Superior temporal gyrus (tissue), 1 donor: ENCODE measurements at regions not wholly inside any gene's neighbourhood (a gene's known extent, or its start where the extent isn't known, plus 50 kb on each side); places are given as distances from the start of the nearest gene placed in this dataset.

Experiments used
- DNase-seq: peaks from one replicate; pipeline ENCODE4 v3.0.0-alpha.2; 2016; ENCODE audit errors: extremely low spot score

GRCh38 chr2:14408695-14409094, 223.8 kb upstream of the LRATD1 start:
- DNase-seq: no peak

- no peak for DNase-seq
These were observed 215.0 kb upstream of the LRATD1 start for GRCh38 chr2:14417551-14417950.

DNA sequence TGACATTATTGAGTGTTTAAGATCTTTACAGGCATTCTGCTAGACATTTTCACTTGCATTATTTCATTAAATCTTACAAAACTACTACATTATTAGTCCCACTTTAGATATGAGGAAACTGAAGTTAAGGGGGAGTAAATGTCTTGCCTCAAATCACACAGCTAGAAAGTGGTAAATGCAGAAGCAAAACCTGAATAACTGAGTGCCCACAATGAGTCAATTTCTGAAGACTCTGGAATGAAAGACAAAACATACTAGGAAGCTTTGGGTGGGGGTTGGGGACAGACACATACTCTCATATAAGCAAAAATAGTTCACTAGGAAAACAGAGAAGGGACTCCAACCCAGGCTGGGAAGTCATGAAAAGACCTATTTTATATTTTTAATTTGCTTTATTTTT, 214.4 kb upstream of the LRATD1 start:
- DNase-seq: no peak

DNA sequence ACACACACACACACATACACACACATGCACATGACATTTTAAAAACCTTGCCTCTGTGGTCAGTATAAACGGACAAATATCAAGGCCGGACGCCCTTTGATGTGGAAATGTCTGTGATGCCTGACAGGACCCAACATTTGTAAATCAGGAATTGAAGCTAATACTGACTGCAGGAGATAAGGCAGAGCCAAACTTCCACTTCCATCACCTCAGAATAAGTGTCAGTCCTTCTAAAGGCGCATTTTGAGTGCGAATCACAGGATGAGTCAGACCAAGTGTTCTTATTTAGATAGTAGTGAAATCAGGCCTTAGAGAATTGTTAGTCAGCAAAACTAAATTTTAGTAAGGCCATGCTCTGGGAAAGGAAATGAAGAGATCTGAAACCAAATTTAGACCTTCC, 211.7 kb upstream of the LRATD1 start:
- peak; percentile 37 for DNase-seq

DNA sequence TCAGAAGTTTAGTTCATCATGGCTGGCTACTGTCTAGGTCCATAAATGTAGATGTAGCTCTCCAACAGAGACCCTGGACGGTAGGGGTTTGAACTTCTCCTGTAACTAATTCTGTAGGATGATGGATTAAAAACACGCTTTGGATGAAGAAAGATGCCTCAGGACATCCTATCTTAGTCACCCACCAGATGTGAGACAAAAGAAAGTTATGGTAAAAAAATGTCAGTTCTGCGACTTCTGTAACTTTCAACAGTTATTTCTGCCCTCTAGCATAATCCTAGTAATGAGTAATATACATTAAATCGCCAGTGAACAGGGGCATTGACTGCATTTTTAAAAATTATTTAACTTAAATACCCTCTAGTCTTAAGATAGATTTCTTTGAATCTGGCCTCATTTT, 210.1 kb upstream of the LRATD1 start:
- no peak for DNase-seq

DNA sequence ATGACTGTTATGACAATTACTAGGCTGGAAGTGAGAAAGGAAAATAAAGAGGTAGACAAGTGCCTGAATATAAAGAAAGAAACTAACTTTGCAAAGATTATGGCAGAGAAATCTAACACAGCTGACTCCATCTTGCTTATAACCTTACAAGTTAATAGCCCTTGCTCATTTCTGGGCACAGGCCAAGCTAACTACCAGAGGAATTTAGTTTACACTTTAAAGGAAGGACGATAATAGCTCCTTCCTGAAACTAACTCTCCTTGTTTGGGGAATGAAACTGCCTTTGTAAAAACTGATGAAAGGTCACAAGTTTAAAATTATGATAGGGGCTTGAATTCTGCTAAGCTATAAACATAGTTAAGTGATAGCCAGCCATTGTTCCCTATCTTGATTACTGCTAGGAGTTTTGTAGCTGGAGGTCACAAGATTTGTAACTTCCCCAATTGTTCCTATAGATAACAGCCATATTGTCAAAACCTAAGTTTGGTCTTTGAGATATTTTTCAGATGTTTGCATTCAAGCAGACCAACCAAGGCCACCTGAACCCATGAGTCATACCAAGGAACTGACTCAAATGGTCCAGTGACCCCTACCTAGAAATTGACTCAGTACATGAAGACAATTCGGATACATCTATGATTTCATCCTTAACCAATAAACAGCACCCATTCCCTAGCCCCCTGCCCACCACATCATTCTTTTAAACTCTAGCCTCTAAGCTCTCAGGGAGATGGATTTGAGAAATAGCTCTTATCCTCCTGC, 209.2 kb upstream of the LRATD1 start:
- DNase-seq: no peak

DNA sequence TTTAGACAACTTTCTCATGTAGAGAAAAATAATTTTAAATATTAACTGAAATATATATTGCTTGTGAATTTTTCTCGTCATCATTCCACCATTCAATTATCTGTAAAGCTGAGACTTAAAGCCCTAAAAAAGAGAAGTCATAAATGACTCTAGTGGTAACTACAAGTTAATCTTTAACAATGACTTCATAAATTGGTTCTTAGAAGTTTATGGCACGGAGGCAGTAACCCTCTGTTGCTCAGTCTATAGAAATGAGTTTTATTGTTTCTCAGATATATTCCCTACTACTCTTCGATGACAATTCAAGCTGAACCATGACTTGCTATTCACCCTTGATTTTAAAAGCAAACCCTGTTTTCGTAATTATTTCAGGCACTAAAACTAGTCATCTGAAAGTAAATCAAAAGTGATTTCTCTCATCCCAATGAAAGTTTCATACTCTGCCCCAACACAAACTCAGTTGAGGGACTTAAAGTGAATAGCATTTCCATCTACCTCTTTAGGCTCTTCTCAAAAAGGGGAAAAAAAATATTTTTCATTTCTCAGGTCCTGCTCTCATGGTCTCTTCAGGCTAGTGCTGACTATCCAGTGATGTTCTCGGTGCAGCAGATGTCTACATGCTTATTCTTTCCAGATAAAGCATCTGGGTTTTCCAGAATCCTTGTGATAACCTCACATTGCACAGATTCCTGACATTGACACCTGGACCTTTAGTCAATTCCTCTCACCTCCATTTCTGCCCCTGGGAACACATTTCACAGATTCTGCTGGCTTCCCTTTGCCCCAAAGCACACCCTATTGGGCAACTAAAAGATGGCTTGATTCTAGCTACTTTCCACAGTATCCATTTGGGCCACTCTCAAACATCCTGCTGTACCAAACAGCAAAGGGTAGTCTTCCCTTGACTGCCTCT, 207.8 kb upstream of the LRATD1 start:
- DNase-seq: no peak

GRCh38 chr2:14425869-14426268, 206.6 kb upstream of the LRATD1 start:
- DNase-seq: no peak

DNA sequence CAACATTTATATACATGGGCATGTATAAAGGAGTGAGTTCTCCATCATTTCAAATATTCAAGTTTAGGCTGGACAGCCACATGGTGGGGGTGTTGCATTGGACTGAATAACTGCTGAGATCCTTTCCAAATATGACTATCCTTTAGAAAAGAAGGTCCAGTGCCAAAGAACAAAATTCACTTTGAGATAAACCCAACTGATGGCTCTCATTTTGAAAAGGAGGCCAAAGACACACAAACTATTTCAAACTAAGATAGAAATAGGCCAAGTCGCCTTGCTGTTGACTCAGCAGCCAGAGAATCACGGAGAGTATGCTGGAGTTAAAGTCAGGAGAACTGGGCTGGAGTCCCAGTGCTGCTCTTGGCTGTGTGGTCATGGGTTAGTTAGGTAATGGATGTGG, 204.5 kb upstream of the LRATD1 start:
- DNase-seq: peak; percentile 39

DNA sequence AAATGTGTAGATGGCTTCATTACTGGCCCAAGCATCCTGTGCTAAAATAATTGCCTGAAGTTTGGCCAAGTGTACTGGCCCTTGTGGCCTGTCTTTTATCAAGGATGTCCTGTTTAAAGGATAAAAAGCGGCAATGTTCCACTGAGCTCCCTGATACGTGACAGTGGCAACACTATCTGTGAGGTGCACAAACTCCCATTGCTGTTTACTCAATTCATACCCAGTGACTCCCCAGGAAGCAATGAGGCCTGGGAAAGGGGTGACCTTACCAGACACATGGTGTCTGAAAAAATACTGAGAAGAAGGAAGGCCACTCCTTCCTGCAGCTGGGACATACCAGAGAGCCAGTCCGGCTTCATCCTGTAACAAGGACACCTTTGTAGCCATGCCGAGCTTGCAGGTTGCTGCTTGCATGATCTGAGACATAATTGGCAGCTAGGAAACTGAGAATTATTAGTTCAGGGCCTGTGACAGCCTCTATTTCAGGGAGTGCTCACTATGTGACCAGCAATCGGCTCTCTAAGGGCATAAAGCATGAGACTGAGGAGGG, 198.5 kb upstream of the LRATD1 start:
- no peak for DNase-seq

DNA sequence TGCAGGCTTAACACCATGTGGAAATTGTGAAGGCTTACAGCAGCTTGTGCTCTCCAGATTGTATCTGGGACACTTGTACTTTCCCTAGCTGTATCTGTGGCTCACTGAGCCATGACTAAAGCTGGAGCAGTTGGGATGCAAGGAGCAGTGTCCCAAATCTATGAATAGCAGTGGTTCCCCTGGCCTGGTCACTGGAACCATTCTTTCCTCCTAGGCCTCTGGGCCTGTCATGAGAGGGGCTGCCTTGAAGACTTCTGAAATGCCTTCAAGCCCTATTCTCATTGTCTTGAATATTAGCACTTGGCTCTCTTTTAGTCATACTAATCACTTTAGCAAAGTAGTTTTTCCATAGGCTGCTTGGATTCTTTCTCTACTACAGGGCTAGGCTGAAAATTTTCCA, 186.8 kb upstream of the LRATD1 start:
- DNase-seq: no peak

DNA sequence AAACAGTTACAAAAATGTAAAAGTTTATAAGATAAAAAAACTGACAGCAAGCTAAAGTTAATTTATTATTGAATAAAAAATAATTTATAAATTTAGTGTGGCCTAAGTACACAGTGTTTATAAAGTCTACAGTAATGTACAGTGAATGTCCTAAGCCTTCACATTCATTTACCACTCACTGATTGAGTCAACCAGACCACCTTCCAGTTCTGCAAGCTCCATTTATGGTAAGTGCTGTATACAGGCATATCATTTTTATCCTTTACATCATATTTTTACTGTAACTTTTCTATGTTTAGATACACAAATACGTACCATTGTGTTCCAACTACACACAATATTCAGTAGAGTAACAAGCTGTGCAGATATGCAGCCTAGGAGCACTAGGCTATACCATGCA, 184.2 kb upstream of the LRATD1 start:
- DNase-seq: no peak

- no peak for DNase-seq
These were observed 181.2 kb upstream of the LRATD1 start for GRCh38 chr2:14451312-14451711.

GRCh38 chr2:14454202-14454601, 178.3 kb upstream of the LRATD1 start:
- DNase-seq: no peak

GRCh38 chr2:14459786-14460325, 172.7 kb upstream of the LRATD1 start:
- DNase-seq: no peak

DNA sequence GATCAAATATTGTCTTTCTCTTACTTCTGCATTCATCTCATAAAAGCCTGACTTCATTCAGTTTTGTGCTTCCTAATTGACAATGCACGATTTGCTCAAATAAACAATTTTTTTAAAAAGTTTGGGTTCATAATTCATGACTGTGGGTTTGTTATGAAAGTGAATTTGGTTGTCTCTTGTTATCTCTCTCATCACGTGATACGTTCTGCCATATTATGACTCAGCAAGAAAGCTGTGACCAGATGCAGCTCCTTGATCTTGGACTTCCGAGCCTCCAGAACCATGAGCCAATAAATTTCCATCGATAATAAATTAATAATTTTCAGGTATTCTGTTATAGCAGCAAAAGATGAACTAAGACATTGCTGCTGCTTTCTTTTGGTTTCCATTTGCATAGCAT, 156.5 kb upstream of the LRATD1 start:
- DNase-seq: no peak

DNA sequence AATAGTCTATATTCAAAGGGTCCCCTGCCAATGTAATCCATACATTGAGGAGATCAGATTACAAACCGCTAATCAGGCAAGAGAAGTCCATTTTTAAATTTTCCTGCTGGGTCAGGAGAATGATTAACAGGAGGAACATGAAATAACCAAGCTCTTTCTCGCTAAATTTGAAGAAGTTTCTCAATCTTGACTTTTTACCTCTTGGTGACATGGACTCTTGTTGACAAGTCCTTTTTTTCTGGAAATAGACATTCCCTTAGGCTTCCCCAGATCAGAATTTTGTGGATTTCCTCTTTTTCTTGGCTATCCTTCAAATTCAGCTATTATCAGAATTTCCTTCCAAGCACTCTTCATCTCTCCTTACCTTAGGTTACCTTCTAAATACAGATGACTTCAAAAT, 153.0 kb upstream of the LRATD1 start:
- DNase-seq: no peak

DNA sequence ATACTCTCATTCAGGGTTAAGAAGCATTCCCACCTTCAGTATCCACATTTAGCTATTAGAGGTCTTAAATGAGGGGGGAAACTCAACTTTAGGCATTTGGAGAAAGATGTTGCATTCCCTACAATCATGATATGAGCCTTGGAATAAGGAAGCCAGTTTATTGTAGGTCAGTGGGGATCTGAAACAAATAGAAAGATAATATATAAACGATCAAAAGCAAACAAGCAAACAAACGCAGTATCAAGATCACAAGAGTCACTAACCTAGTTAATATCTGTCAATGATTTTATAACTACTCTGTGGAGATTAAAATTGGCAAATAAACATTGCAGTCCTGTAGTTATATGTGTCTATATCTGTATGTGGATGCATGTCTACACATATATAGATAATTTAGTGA, 152.4 kb upstream of the LRATD1 start:
- DNase-seq: no peak

DNA sequence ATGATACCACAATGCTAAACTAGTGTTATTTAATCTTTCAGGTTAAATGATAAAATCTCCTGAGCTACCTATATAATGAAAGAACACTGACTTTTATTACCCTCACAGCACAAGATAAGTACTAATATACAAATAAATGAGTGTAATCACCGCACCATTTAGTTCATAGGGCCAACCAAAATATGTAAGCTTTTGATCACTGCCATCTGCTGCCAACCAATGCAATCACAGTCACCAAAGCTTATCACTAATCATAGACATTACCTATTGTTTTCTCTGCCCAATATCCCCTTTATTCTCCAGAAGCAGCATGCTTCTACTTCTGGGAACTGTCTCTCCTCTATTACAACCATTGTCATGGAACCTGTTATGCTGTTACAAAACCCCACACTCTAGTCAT, 151.6 kb upstream of the LRATD1 start:
- DNase-seq: no peak

GRCh38 chr2:14492920-14493503, 139.5 kb upstream of the LRATD1 start:
- DNase-seq: no peak

- DNase-seq: no peak
These were observed 137.8 kb upstream of the LRATD1 start for GRCh38 chr2:14494759-14495158.

DNA sequence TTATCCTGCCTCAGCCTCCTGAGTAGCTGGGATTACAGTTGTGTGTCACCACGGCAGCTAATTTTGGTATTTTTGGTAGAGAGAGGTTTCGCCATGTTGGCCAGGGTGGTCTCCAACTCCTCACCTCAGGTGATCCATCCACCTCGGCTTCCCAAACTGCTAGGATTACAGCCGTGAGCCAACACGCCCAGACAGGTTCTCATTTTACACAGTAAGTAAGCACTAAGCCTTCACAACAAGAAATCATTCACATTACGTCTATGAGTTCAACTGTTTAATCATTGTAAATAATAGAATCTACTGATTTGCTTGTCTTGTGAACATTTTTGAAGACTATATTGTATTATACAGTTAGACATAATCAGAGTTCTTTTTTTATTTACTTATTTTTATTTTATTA, 131.5 kb upstream of the LRATD1 start:
- DNase-seq: no peak
